ENCODE measurements at regions not wholly inside any gene's neighbourhood (a gene's known extent, or its start where the extent isn't known, plus 50 kb on each side); places are given as distances from the start of the nearest gene placed in this dataset.

GRCh38 chr5:68151812-68152211, 63.7 kb upstream of the PIK3R1 start:
- H3K9ac ChIP-seq (ENCODE audit: low read depth in 1 of 2, low read length in 2 of 2): no peak overlapping the region
- H3K9me3 ChIP-seq (ENCODE audit: control insufficient read depth in 4 of 4, low read length in 3 of 4): no peaks in the 10 kb centered on the region
- WGBS: 74% methylated on average over 4 of the region's 4 CpGs
- H3K4me3 ChIP-seq (ENCODE audit: low read depth in 1 of 3, low read length in 3 of 3): no peak overlapping the region
- H3K4me1 ChIP-seq (ENCODE audit: control insufficient read depth in 4 of 4, insufficient read depth in 4 of 4, low read length in 3 of 4): peaks cover 0 to 7% (median 2%) of the 10 kb centered on the region in 4 donors
- H3K27ac ChIP-seq (ENCODE audit: low read depth in 1 of 2, low read length in 2 of 2): no peak overlapping the region
- H3K36me3 ChIP-seq (ENCODE audit: control insufficient read depth in 4 of 4, insufficient read depth in 3 of 4, low read depth in 1 of 4, low read length in 3 of 4): no peaks in the 10 kb centered on the region
- TF ChIP-seq JUND (IDR thresholded peaks at IDR 0.05) (no peak), FOXA2 (IDR thresholded peaks at IDR 0.05) (no peak), NR2F2 (IDR thresholded peaks at IDR 0.05) (no peak), ZBTB33 (IDR thresholded peaks at IDR 0.05) (no peak), HNF4G (IDR thresholded peaks at IDR 0.05) (no peak), TAF1 (conservative IDR thresholded peaks at IDR 0.05) (no peak), RXRA (IDR thresholded peaks at IDR 0.05) (no peak), YY1 (IDR thresholded peaks at IDR 0.05) (no peak)
- TF ChIP-seq, protein P1, sequence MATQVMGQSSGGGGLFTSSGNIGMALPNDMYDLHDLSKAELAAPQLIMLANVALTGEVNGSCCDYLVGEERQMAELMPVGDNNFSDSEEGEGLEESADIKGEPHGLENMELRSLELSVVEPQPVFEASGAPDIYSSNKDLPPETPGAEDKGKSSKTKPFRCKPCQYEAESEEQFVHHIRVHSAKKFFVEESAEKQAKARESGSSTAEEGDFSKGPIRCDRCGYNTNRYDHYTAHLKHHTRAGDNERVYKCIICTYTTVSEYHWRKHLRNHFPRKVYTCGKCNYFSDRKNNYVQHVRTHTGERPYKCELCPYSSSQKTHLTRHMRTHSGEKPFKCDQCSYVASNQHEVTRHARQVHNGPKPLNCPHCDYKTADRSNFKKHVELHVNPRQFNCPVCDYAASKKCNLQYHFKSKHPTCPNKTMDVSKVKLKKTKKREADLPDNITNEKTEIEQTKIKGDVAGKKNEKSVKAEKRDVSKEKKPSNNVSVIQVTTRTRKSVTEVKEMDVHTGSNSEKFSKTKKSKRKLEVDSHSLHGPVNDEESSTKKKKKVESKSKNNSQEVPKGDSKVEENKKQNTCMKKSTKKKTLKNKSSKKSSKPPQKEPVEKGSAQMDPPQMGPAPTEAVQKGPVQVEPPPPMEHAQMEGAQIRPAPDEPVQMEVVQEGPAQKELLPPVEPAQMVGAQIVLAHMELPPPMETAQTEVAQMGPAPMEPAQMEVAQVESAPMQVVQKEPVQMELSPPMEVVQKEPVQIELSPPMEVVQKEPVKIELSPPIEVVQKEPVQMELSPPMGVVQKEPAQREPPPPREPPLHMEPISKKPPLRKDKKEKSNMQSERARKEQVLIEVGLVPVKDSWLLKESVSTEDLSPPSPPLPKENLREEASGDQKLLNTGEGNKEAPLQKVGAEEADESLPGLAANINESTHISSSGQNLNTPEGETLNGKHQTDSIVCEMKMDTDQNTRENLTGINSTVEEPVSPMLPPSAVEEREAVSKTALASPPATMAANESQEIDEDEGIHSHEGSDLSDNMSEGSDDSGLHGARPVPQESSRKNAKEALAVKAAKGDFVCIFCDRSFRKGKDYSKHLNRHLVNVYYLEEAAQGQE (IDR thresholded peaks at IDR 0.05): no peak
- TF ChIP-seq, protein P2, sequence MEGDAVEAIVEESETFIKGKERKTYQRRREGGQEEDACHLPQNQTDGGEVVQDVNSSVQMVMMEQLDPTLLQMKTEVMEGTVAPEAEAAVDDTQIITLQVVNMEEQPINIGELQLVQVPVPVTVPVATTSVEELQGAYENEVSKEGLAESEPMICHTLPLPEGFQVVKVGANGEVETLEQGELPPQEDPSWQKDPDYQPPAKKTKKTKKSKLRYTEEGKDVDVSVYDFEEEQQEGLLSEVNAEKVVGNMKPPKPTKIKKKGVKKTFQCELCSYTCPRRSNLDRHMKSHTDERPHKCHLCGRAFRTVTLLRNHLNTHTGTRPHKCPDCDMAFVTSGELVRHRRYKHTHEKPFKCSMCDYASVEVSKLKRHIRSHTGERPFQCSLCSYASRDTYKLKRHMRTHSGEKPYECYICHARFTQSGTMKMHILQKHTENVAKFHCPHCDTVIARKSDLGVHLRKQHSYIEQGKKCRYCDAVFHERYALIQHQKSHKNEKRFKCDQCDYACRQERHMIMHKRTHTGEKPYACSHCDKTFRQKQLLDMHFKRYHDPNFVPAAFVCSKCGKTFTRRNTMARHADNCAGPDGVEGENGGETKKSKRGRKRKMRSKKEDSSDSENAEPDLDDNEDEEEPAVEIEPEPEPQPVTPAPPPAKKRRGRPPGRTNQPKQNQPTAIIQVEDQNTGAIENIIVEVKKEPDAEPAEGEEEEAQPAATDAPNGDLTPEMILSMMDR (IDR thresholded peaks at IDR 0.05; ENCODE audit: low read depth, low read length, missing input control): no peak
- TF ChIP-seq, protein P3, sequence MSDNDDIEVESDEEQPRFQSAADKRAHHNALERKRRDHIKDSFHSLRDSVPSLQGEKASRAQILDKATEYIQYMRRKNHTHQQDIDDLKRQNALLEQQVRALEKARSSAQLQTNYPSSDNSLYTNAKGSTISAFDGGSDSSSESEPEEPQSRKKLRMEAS (IDR thresholded peaks at IDR 0.05): no peak
- TF ChIP-seq, protein P4, sequence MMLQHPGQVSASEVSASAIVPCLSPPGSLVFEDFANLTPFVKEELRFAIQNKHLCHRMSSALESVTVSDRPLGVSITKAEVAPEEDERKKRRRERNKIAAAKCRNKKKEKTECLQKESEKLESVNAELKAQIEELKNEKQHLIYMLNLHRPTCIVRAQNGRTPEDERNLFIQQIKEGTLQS (IDR thresholded peaks at IDR 0.05): no peak
- H3K27me3 ChIP-seq (ENCODE audit: control insufficient read depth in 4 of 4, insufficient read depth in 4 of 4, low read length in 3 of 4): no peaks in the 10 kb centered on the region
- no peak for DNase-seq (ENCODE audit: low spot score)

GRCh38 chr5:68149189-68149588, 66.4 kb upstream of the PIK3R1 start:
- H3K36me3 ChIP-seq (ENCODE audit: control insufficient read depth in 4 of 4, insufficient read depth in 3 of 4, low read depth in 1 of 4, low read length in 3 of 4): no peaks in the 10 kb centered on the region
- no peak overlapping the region for H3K9ac ChIP-seq (ENCODE audit: low read depth in 1 of 2, low read length in 2 of 2)
- H3K27me3 ChIP-seq (ENCODE audit: control insufficient read depth in 4 of 4, insufficient read depth in 4 of 4, low read length in 3 of 4): no peaks in the 10 kb centered on the region
- H3K9me3 ChIP-seq (ENCODE audit: control insufficient read depth in 4 of 4, low read length in 3 of 4): no peaks in the 10 kb centered on the region
- H3K27ac ChIP-seq (ENCODE audit: low read depth in 1 of 2, low read length in 2 of 2): no peak overlapping the region
- peaks cover 0 to 7% (median 2%) of the 10 kb centered on the region in 4 donors for H3K4me1 ChIP-seq (ENCODE audit: control insufficient read depth in 4 of 4, insufficient read depth in 4 of 4, low read length in 3 of 4)
- no peak for DNase-seq (ENCODE audit: low spot score)
- no peak overlapping the region for H3K4me3 ChIP-seq (ENCODE audit: low read depth in 1 of 3, low read length in 3 of 3)
- 63% methylated on average over 2 of the region's 2 CpGs for WGBS
- TF ChIP-seq HNF4G (IDR thresholded peaks at IDR 0.05): peak; percentile 42
- TF ChIP-seq, protein P4 (IDR thresholded peaks at IDR 0.05): peak; percentile 43
- TF ChIP-seq RAD21 (IDR thresholded peaks at IDR 0.05): peak; percentile 29 to 55
- no peak for TF ChIP-seq GABPA (IDR thresholded peaks at IDR 0.05 in 1 of 2, conservative IDR thresholded peaks at IDR 0.05 in 1 of 2)
- TF ChIP-seq RXRA (IDR thresholded peaks at IDR 0.05): peak in 1 of 2 donors; percentile 42
- peak; percentile 61 to 75 for TF ChIP-seq HNF4A (conservative IDR thresholded peaks at IDR 0.05)
- TF ChIP-seq NR2F2 (IDR thresholded peaks at IDR 0.05): no peak
- TF ChIP-seq, protein P3 (IDR thresholded peaks at IDR 0.05): no peak
- TF ChIP-seq EGR1 (IDR thresholded peaks at IDR 0.05; ENCODE audit: low read depth in 2 of 2): no peak
- no peak for TF ChIP-seq YY1 (IDR thresholded peaks at IDR 0.05)
- TF ChIP-seq, protein P1 (IDR thresholded peaks at IDR 0.05): no peak
- TF ChIP-seq FOXA2 (IDR thresholded peaks at IDR 0.05): no peak
- peak in 1 of 2 donors; percentile 18 for TF ChIP-seq JUND (IDR thresholded peaks at IDR 0.05)
- no peak for TF ChIP-seq ZBTB33 (IDR thresholded peaks at IDR 0.05)

All from liver (tissue), 8 donors.